GM12891 (cell line): ENCODE measurements at regions not wholly inside any gene's neighbourhood (a gene's known extent, or its start where the extent isn't known, plus 50 kb on each side); places are given as distances from the start of the nearest gene placed in this dataset.

Experiments
- PAX5 ChIP-seq: IDR thresholded peaks from 2 replicates; pipeline ENCODE4 v1.6.1; 2011; ENCODE audit warnings: low read length, moderate library complexity, mild to moderate bottlenecking; ENCODE audit not compliant: insufficient read depth, severe bottlenecking
- POLR2A ChIP-seq: IDR thresholded peaks from 2 replicates; pipeline ENCODE4 v1.6.1; 2011; ENCODE audit warnings: low read depth, low read length, control low read depth
- POLR2AphosphoS5 ChIP-seq: IDR thresholded peaks from 2 replicates; pipeline ENCODE4 v1.6.1; 2011; ENCODE audit warnings: low read depth, low read length, control low read depth
- POU2F2 ChIP-seq: IDR thresholded peaks from 2 replicates; pipeline ENCODE4 v1.6.1; 2011; ENCODE audit warnings: low read depth, mild to moderate bottlenecking, control low read depth, low read length, moderate library complexity
- SPI1 ChIP-seq: IDR thresholded peaks from 2 replicates; pipeline ENCODE4 v1.6.1; 2011; ENCODE audit warnings: low read depth, low read length, control low read depth
- TAF1 ChIP-seq: IDR thresholded peaks from 2 replicates; pipeline ENCODE4 v1.6.1; 2011; ENCODE audit warnings: low read depth, low read length, control low read depth

- no peak for TF ChIP-seq POLR2AphosphoS5
- no peak for TF ChIP-seq SPI1
- TF ChIP-seq PAX5: no peak
- TF ChIP-seq POLR2A: no peak
- no peak for TF ChIP-seq TAF1
- TF ChIP-seq POU2F2: no peak
Measured at GRCh38 chr11:116101902-116102301, 597.7 kb upstream of the CADM1 start.
